ENCODE measurements at regions not wholly inside any gene's neighbourhood (a gene's known extent, or its start where the extent isn't known, plus 50 kb on each side); places are given as distances from the start of the nearest gene placed in this dataset.
A peak's percentile ranks its signal among the peaks of the same experiment; 100 is the strongest.

DNA sequence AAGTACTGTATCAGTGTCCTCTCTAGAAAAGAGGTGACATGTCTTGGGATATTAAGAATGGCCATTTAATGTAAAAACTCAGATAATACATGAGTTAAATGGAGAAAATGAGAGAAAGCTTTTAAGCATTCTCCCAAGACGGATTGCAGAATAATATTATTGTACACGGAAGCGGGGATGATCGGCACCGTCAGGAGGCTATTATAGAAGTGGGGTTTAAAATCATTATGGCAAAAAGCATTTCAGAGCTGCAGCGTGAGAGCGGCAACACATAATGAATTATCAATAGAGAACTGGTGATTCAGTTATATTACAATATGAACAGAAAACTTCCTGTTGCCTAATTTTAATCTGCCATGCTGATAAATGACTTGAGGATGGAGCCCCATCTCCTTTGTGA, 261.7 kb upstream of the IRX3 start:
- no peak for DNase-seq

DNA sequence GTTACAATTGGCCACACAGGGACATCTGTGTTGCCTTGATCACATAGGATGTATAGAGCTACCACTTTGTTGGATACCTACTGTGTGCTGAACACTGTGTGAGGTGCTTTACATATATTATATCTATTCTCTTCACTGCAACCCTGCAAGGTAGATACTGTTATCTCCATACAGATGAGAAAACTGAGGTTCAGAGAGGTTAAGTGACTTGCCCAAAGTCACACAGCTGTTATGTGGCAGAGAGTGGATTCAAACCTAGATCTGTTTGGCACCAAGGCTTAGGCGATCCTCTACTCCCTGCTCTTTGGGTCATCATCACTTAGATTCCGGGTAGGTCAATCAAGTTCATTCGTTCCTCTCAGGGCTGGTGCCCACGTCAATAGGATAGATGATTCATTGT, 260.5 kb upstream of the IRX3 start:
- DNase-seq = no peak

- no peak for DNase-seq
Observed at GRCh38 chr16:54546521-54546920, 259.9 kb upstream of the IRX3 start.

GRCh38 chr16:54545854-54546511, 259.4 kb upstream of the IRX3 start:
- DNase-seq = no peak

GRCh38 chr16:54544553-54545180, 258.1 kb upstream of the IRX3 start:
- DNase-seq = no peak

- DNase-seq = peak; percentile 45
Observed at GRCh38 chr16:54542805-54543505, 256.4 kb upstream of the IRX3 start.

DNA sequence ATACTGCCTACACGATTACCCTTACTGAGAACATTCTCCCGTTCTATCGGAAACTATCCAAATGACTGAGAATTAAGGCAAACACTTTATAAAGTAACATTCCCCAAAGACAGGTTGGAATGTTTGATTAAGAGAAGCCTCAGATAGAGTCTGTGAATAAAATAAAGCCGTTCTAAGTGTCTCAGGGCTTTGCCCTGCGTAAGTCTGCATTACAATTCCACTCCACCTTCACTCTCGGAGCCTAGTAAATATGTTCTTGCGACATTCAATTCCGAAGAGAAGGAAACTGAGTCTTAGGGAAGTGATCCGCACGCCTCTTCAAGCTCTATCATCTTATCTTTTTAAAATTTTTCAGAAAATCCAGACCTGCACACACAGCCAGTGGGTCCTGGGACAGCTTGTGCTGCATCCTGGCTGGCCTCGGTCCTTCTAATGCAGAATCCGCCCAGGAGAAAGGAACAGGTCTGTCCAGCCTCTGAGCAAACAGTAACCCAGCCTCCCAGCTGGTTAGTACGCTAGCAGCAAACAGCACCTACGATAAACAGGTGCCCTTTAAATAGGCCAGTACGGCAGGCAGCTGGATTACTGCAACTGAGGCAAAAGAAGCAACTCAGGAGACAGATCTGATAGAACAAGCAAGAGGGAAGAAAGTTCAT, 254.1 kb upstream of the IRX3 start:
- DNase-seq = no peak

GRCh38 chr16:54538276-54538675, 251.7 kb upstream of the IRX3 start:
- DNase-seq = peak; percentile 4

- DNase-seq = no peak
Observed at GRCh38 chr16:54533856-54534490, 247.4 kb upstream of the IRX3 start.

- DNase-seq = no peak
Observed at GRCh38 chr16:54526916-54527315, 240.3 kb upstream of the IRX3 start.

- DNase-seq = no peak
Observed at GRCh38 chr16:54526087-54526486, 239.5 kb upstream of the IRX3 start.

- DNase-seq = no peak
Observed at GRCh38 chr16:54525104-54525503, 238.5 kb upstream of the IRX3 start.

GRCh38 chr16:54522584-54522983, 236.0 kb upstream of the IRX3 start:
- DNase-seq = no peak

- no peak for DNase-seq
Observed at GRCh38 chr16:54521327-54521726, 234.7 kb upstream of the IRX3 start.

DNA sequence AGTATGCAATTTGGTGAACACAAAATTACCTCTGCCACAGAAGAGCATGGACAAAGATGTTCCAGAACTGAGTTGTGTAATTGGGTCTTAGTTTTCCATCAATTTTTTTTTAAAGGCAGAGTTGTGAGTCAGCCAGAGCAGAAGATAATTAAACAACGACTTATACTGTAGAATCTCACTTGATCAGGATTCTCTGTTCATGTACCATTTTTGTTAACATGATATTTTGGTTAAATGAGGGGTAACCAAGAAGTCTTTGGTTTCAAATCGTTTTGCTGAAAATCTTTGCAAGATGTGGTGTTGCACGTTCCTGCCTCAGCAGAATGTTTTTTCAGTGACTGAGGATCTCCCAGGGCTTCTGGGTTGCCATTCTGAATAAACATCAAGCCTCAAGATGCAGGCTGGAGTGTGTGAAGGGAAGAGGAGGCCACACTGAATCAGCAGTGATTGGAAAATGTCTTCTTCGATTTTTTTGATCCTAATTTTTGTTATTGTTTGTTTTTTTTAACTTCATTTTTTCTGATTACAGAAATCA, 232.6 kb upstream of the IRX3 start:
- DNase-seq = no peak

DNA sequence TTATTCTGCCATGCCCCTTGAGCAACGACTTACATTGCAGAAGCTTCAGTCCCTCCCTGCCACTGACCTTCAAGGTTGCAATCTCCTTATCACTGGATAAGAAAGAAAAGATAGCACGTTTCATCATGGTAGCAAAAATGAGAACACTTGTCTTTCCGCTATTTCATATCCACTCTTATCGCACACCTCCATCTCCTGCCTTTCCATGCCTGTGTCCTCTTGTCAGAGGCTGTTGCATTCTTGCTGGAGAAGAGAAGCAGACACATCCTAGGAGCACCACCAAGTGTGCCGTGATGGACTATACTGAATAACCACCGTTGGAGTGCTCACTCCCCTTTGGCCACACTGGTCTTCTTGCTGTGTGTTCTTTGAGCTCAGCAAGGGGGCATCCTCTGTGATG, 230.6 kb upstream of the IRX3 start:
- no peak for DNase-seq

DNA sequence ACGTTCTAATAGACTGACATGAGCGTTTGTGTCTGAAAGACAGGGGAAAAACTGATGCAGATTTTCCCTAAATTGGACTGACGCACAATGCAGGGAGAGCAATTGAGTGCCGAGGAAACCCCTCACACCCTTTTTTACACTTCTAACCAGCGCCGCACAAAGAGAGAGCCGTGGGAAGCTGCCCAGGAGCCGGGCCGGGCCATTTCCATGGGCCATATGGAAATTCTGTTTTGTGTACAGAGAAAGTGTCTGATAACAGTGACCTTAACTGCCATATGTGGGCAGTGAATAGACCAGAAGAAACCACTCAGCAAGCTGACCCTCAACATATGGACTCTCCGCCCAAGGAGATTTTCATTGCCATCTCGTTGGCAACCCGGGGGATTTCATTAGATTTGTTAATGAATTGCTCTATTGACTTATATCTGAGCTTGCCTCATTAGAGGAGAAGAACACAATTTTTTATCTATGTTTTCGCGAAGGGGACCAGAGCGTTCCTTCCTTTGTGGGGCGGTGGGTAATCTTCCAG, 225.9 kb upstream of the IRX3 start:
- no peak for DNase-seq

GRCh38 chr16:54511222-54511731, 224.7 kb upstream of the IRX3 start:
- no peak for DNase-seq

DNA sequence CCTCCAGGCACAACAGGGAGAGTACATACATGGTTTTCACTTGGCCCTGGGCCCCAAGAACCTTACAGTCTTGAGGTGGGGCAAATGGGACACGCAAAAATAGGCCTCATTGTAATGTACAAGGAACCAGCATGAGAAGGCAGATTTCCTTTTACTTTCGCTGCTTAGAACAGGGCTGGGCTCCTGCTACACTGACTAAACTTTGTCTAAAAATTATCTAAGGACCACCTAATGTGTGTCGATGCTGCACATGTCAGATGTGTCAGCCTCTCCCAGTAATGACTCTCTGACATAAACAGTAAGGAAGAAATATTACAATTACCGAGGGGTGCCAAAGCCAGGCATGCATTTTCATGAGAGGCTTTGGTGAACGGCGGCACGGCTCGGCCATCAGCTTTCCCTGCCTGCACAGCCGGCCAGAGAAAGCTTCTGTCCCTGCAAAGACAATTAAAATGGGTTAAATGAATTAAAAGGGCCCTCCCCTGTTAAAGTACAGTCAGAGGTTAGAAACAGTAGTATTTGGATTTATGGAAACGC, 224.2 kb upstream of the IRX3 start:
- DNase-seq = no peak

GRCh38 chr16:54509456-54509855, 222.9 kb upstream of the IRX3 start:
- no peak for DNase-seq

DNA sequence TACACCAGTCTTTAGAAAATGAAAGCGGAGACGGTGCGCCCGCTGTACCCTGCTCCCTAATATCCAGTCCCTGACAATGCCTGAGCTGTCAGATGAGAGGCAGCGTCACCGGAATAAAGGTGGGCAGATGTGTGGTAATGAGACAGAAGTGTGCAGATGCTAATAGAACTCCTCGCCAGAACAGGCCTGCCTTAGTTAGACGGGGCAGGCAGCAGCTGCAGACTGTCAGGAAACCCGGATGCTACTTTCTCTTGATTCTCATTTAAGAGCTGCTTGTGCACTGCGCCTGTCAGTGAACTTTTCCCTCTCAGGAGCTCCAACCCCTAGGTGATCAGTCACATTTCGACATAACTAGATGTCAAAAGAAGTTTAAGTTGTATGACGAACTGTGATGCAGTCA, 221.8 kb upstream of the IRX3 start:
- no peak for DNase-seq
